Panc1 (cell line): ENCODE measurements at regions not wholly inside any gene's neighbourhood (a gene's known extent, or its start where the extent isn't known, plus 50 kb on each side); places are given as distances from the start of the nearest gene placed in this dataset.

ENCODE experiments used
- ATAC-seq: fragments of 200-7000 bp; cut with Tn5 transposase; 2 replicates; pipeline ENCODE4 v1.9.1; 2020; ENCODE audit warnings: mild to moderate bottlenecking, moderate library complexity
- BruUV-seq: library from RNA; stranded (reverse); fragments of 400-500 nt; replicated peaks from 2 replicates; lab custom pipeline; 2021; lab: Mats Ljungman, UMichigan
- CTCF ChIA-PET: fragments of 300-600 bp; sonication (Branson Sonifier 250); formaldehyde crosslinking; loops from one replicate; lab custom pipeline; 2022; ENCODE audit warnings: antibody characterized with exemption; lab: Charles Lee
- POLR2A ChIA-PET: fragments of 300-600 bp; sonication (Branson Sonifier 250); formaldehyde crosslinking; loops from one replicate; lab custom pipeline; 2022; ENCODE audit warnings: antibody characterized with exemption; lab: Charles Lee
- DNase-seq: peaks from one replicate; pipeline ENCODE4 v3.0.0-alpha.2; 2010; ENCODE audit warnings: low read depth, low spot score
- H3K27ac ChIP-seq: 2 replicates; pipeline ENCODE4 v1.5.1; 2011; ENCODE audit warnings: mild to moderate bottlenecking, low read length, inconsistent platforms
- H3K27me3 ChIP-seq: fragments of 200-500 bp; sonication (Bioruptor generic); 2 replicates; pipeline ENCODE4 v1.6.0; 2014; ENCODE audit warnings: low read length, inconsistent platforms; ENCODE audit not compliant: control insufficient read depth, insufficient read depth
- H3K36me3 ChIP-seq: fragments of 200-500 bp; sonication (Bioruptor generic); 2 replicates; pipeline ENCODE4 v1.5.1; 2014; ENCODE audit warnings: inconsistent platforms, mild to moderate bottlenecking, low read length, moderate library complexity; ENCODE audit not compliant: control insufficient read depth, insufficient read depth
- H3K4me1 ChIP-seq: 2 replicates; pipeline ENCODE4 v1.5.1; 2011; ENCODE audit warnings: inconsistent platforms, mild to moderate bottlenecking, low read length, moderate library complexity; ENCODE audit not compliant: control insufficient read depth, insufficient read depth
- H3K4me3 ChIP-seq, 2 experiments: 2 replicates each; pipeline ENCODE4 v1.5.1; 2011 to 2012; ENCODE audit warnings: low read depth in 2 of 2, low read length in 2 of 2, mild to moderate bottlenecking in 2 of 2, inconsistent platforms in 1 of 2, moderate library complexity in 1 of 2
- H3K9me3 ChIP-seq: fragments of 200-500 bp; sonication (Bioruptor generic); 2 replicates; pipeline ENCODE4 v1.5.1; 2014; ENCODE audit warnings: low read depth, mild to moderate bottlenecking, inconsistent platforms, low read length, moderate library complexity; ENCODE audit not compliant: control insufficient read depth, insufficient read depth
- CTCF ChIP-seq: fragments of 450-650 bp; IDR thresholded peaks from 2 replicates; pipeline ENCODE4 v1.5.1; 2017; ENCODE audit warnings: mild to moderate bottlenecking
- POLR2AphosphoS5 ChIP-seq: IDR thresholded peaks from 2 replicates; pipeline ENCODE4 v1.6.1; 2012; ENCODE audit warnings: mild to moderate bottlenecking, low read depth, low read length, moderate library complexity
- REST ChIP-seq, 2 experiments: IDR thresholded peaks; 2 replicates each; pipeline ENCODE4 v1.6.1; 2011 to 2012; ENCODE audit warnings: low read depth in 2 of 2, control low read depth in 1 of 2, low read length in 1 of 2, mild to moderate bottlenecking in 1 of 2, moderate library complexity in 1 of 2; ENCODE audit not compliant: insufficient read depth in 1 of 2
- SIN3A ChIP-seq: IDR thresholded peaks from 2 replicates; pipeline ENCODE4 v1.6.1; 2012; ENCODE audit warnings: low read depth, mild to moderate bottlenecking, low read length, moderate library complexity, borderline replicate concordance; ENCODE audit not compliant: insufficient read depth
- TCF7L2 ChIP-seq: IDR thresholded peaks from 2 replicates; pipeline ENCODE4 v1.6.1; 2011; ENCODE audit warnings: mild to moderate bottlenecking, low read depth, low read length, inconsistent platforms
- in situ Hi-C: cut with HindIII; loops from 2 replicates; pipeline ENCODE4 v1.10.0; 2016; ENCODE audit warnings: low sequenced_read_pairs, low pct_unique_long_range_greater_than_20kb
- intact Hi-C: fragments of 100-400 bp; cut with micrococcal nuclease; formaldehyde crosslinking; loops from one replicate; pipeline ENCODE4 v1.10.0; 2022; ENCODE audit not compliant: unreplicated experiment

GRCh38 chr14:105938959-105939358 lies 412.6 kb downstream of the TMEM121 start:
- DNase-seq (no peak), ATAC-seq (no peak)
- Histone ChIP-seq H3K4me1 (no peaks in the 10 kb centered on the region), H3K4me3 (no peak overlapping the region), H3K27me3 (no peaks in the 10 kb centered on the region), H3K27ac (no peak overlapping the region), H3K9me3 (no peaks in the 10 kb centered on the region), H3K36me3 (no peaks in the 10 kb centered on the region)
- CTCF ChIA-PET, result no interaction called here
- in situ Hi-C loops, result no loop called here
- BruUV-seq, result no TSS peak
- POLR2A ChIA-PET, result no interaction called here
- intact Hi-C loops, result loop anchor here (10.0 kb wide), 1 partner anchor 264 kb away; no protein-coding TSS in a partner anchor
- TF ChIP-seq TCF7L2 (no peak), SIN3A (no peak), REST (IDR thresholded peaks at IDR 0.05; ENCODE audit: insufficient read depth in 1 of 2, low read depth in 2 of 2, low read length in 1 of 2) (no peak), POLR2AphosphoS5 (no peak), CTCF (no peak)

GRCh38 chr14:105939810-105940508 lies 413.6 kb downstream of the TMEM121 start:
- H3K4me3 ChIP-seq, result no peak overlapping the region
- intact Hi-C loops (loop anchor here (10.0 kb wide), 2 partner anchors 65 to 265 kb away; no protein-coding TSS in a partner anchor), in situ Hi-C loops (no loop called here)
- H3K27ac ChIP-seq, result no peak overlapping the region
- no peaks in the 10 kb centered on the region for H3K36me3 ChIP-seq
- CTCF ChIA-PET, result no interaction called here
- H3K4me1 ChIP-seq, result no peaks in the 10 kb centered on the region
- no TSS peak for BruUV-seq
- ATAC-seq, result no peak
- POLR2A ChIA-PET, result interaction anchor here (0.6 kb wide), 1 partner anchor 494 kb away, joined by 3 read pairs; no protein-coding TSS in a partner anchor
- TF ChIP-seq SIN3A (no peak), POLR2AphosphoS5 (no peak), CTCF (no peak), TCF7L2 (no peak), REST (IDR thresholded peaks at IDR 0.05; ENCODE audit: insufficient read depth in 1 of 2, low read depth in 2 of 2, low read length in 1 of 2) (no peak)
- H3K9me3 ChIP-seq, result no peaks in the 10 kb centered on the region
- no peak for DNase-seq
- no peaks in the 10 kb centered on the region for H3K27me3 ChIP-seq
